NCI-H1417 treated with DMSO at 0.1 percent for 48 hours (cell line): ENCODE measurements at regions not wholly inside any gene's neighbourhood (a gene's known extent, or its start where the extent isn't known, plus 50 kb on each side); places are given as distances from the start of the nearest gene placed in this dataset.
A peak's percentile ranks its signal among the peaks of the same experiment; 100 is the strongest.

Experiments used
- DNase-seq: peaks from one replicate; lab custom pipeline; 2025; lab: John Stamatoyannopoulos, UW

DNA sequence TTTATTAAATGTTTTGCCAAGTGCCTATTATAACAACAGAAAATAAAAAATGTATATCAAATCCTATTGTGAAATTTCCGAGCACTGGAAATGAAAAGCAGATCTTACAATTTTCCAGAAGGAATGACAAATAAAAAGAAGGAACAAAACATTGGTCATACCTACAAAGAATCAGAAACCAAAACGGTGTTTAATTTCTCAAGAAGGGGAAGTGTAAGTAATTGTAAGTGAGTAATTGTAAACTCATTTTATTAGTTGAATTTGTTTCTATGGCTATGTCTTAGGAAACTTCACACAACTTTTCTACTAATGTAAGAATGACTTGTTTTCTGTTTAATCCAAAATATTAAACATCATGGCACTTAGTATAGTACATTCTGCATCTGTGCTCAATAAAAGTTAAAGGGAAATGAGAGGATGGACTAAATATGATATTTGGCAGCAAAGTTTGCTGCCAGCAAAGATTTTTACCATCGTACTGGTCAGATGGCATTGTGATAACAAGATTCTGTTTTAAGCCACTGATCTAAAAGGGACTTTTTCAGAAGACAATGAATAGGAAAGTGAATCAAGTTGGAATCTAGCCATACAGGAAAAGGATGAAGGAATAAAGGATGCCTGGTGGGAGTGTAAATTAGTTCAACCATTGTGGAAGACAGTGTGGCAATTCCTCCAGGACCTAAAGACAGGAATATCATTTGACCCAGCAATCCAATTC, 232.4 kb downstream of the NFKBIZ start:
- DNase-seq: no peak

GRCh38 chr3:102083473-102083872, 234.2 kb downstream of the NFKBIZ start:
- DNase-seq: no peak

- DNase-seq: no peak
Observed at GRCh38 chr3:102084006-102084405, 234.7 kb downstream of the NFKBIZ start.

GRCh38 chr3:102084704-102085103, 235.4 kb downstream of the NFKBIZ start:
- no peak for DNase-seq

GRCh38 chr3:102085431-102086176, 236.3 kb downstream of the NFKBIZ start:
- DNase-seq: no peak

DNA sequence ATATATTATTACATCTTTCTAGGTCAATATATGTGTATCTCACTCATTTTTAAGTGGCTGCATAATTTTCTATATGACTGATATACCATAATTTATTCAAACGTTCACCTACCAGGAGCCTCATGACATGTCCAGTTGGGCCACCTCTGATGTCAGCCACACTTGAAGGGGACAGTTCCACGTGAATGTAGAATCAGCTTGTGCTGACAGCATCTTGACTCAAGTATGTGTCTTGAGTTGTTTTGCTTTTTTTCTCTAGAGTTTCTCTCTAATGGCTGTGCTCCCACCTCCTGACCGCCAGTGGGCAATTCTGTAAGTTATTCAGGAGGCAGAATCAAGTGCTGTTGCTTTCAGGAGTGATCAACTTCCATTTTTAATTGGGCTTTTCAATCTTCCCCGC, 237.9 kb downstream of the NFKBIZ start:
- DNase-seq: no peak

GRCh38 chr3:102089239-102089638, 239.9 kb downstream of the NFKBIZ start:
- DNase-seq: no peak

- peak; percentile 16 for DNase-seq
Observed at GRCh38 chr3:102089904-102090720, 240.8 kb downstream of the NFKBIZ start.

DNA sequence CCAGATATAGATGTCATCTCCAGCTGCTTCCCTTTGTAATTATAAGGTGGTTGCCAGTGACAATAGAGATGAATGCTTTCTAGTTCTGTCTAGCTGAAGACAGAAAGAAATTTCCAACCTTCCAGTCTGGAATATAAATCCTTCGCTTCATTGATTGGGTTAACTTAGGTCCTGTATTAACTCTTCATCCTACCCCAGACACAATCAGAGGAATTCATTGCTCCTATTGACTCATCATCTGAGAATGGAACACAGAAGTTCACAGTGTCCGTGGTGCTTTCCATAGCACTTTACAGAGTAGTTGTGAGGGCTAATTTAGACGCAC, 241.4 kb downstream of the NFKBIZ start:
- DNase-seq: no peak

GRCh38 chr3:102091358-102091757, 242.0 kb downstream of the NFKBIZ start:
- no peak for DNase-seq

DNA sequence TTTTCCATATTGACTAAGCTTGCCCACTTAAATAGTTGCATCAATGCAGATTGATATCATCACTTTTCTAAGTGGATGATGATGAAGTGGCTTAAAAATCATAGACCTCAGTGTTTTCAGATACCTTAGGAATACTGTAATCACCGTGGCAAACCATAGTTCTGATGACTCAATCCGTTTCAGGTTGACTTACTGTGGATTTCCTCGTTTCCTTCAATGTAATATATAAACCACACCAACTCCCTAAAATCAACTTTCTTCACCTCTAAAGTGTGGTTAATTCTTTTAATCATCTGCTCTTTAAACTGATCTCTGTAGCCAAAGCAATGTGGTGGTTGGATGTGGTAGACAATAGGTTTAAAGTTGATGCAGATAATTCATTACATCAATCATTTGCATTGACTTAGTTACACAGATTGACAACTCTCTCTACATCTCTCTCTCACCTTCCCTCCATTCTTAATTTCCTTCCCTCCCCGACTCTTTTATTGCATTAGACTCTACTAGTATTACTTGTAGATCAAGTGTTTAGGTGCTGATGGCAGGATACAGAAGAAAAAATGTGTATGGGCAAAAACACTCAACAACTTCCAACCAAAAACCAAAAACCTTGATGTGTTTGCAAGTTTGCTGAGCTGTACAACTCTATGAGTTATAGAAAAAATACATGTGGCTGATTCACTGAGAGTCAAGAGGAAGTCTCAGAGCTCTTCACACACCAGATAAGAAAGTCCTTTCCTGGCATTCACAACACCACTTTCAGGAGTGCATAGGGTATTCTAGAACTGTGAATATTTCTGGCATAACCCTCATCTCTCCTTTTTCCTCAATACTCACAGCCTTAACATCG, 243.5 kb downstream of the NFKBIZ start:
- DNase-seq: no peak

- DNase-seq: no peak
Observed at GRCh38 chr3:102094506-102094905, 245.2 kb downstream of the NFKBIZ start.

DNA sequence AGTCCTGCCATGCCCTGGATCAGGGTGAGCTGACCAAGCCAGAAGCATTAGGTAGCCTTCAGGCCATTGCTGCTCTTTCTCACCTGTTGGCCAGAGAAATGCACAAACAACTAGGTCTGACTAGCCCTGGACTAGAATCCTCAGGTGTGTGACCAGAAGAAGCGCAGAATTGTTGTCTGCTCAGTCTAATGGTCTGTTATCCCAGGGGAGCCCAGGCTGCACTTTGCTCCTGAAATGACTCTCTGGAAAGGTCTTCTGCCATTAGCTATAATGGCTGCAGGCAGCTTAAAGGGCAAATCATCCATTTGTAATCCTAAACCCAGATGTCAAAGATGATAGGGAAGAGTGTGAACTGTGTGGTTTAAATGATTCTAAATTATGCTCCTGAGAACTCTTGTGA, 246.1 kb downstream of the NFKBIZ start:
- DNase-seq: no peak

GRCh38 chr3:102096066-102096465, 246.8 kb downstream of the NFKBIZ start:
- DNase-seq: no peak

- DNase-seq: no peak
Observed at GRCh38 chr3:102098130-102098885, 249.0 kb downstream of the NFKBIZ start.

DNA sequence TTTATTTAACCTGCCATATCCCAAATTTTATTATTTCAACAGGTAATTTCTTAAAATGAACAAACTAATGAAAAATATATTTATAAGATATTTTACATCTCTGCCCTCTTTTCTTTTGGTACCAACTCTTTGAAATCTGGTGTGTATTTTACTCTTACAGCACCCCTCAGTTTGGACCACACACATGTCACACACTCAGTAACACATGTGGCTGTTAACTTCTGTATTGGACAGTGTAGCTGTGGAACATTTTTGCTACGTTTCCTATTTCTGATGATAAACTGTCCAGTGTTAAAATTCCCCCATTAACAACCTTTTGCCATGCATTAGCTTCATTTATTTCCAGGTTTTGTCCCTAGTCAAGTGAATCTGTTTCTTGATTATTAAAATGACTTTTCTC, 250.6 kb downstream of the NFKBIZ start:
- no peak for DNase-seq

DNA sequence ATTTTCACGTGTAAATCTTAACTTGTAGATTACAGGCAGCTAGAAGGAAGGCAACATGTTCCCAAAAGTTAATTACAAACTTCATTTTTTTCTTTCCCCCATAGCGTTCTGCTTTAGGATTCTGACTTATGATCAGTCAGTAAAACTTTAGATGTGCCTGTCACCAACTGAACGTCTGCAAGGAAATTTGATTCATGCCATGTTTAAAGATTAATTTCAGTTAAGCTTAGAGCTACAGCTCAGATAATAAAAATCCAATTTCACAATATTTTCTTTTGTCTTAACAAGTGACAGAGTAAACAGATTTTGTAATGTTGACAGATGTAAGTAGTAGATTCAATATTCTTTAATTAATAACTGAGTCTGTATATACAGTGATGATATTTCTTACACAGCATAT, 253.1 kb downstream of the NFKBIZ start:
- no peak for DNase-seq

DNA sequence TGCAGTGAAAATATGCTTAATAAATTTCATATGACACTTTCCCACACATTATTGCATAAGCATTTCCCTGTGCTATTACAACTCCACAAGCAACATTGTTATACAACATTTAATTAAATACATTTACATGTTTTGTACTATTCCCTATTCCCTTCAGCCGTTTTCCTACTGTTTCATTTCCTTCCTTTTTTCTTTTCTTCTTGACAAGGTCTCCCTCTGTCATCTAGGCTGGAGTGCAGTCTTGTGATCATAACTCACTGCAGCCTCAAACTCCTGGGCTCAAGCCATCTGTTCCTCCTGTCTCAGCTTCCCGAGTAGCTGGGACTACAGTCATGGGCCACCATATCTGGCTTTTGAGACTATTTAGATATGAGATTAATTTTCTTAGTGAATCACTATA, 254.7 kb downstream of the NFKBIZ start:
- no peak for DNase-seq

- DNase-seq: no peak
Observed at GRCh38 chr3:102105193-102105592, 255.9 kb downstream of the NFKBIZ start.

DNA sequence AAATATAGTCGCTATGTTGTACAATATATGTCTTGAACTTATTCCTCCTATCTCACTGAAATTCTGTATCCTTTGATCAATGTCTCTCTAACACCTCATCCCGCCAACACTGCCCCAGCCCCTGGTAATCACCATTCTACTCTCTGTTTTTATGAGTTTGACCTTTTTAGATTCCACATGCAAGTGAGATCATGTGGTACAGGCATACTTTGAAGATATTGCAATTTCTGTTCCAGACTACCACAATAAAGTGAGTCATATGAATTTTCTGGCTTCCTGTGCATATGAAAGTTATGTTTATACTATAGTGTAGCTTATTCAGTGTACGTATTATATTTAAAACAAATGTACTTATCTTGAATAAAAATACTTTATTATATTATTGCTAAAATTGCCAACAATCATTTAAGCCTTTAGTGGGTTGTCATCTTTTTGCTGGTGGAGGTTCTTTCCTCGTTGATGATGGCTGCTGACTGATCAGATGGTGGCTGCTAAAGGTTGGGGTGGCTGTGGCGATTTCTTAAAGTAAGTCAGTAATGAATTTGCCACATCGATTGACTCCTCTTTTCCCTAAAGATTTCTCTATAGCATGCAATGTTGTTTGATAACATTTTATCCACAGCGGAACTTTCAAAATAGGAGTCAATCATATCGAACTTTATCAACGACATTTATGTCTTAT, 257.2 kb downstream of the NFKBIZ start:
- DNase-seq: no peak
